ENCODE measurements at regions not wholly inside any gene's neighbourhood (a gene's known extent, or its start where the extent isn't known, plus 50 kb on each side); places are given as distances from the start of the nearest gene placed in this dataset.
"Not testable (repeated sequence)": the region's sequence is repeated elsewhere in the genome, so short reads cannot be mapped to it uniquely, and the experiment has no call there.

- TF ChIP-seq CTCF (IDR thresholded peaks at IDR 0.05; ENCODE audit: extremely low read depth in 1 of 2, insufficient read depth in 1 of 2, low read depth in 1 of 2, low read length in 2 of 2); EZH2 (IDR thresholded peaks at IDR 0.05; ENCODE audit: borderline replicate concordance, low read depth, low read length, severe bottlenecking); POLR2A (IDR thresholded peaks at IDR 0.05; ENCODE audit: low read depth, low read length); FOS (IDR thresholded peaks at IDR 0.05; ENCODE audit: borderline replicate concordance, insufficient read depth, low read length); POLR2AphosphoS5 (IDR thresholded peaks at IDR 0.05; ENCODE audit: insufficient read depth, low read depth, low read length): not testable (repeated sequence)
Observed at GRCh38 chr10:16223618-16224017, 213.2 kb upstream of the PTER start.

All from endothelial cell of umbilical vein (primary cell).